B cell (primary cell): ENCODE measurements at regions not wholly inside any gene's neighbourhood (a gene's known extent, or its start where the extent isn't known, plus 50 kb on each side); places are given as distances from the start of the nearest gene placed in this dataset.

Experiments
- CTCF ChIP-seq: fragments of 200-600 bp; IDR thresholded peaks from one replicate; pipeline ENCODE4 v1.8.0; 2022; ENCODE audit warnings: antibody characterized with exemption, mild to moderate bottlenecking
- EZH2 ChIP-seq: IDR thresholded peaks from 2 replicates; pipeline ENCODE4 v1.6.1; 2012; ENCODE audit warnings: borderline replicate concordance, low read depth, mild to moderate bottlenecking, moderate library complexity, low read length; ENCODE audit not compliant: insufficient read depth, poor library complexity, severe bottlenecking

- TF ChIP-seq CTCF, result no peak
- no peak for TF ChIP-seq EZH2
These were observed 433.2 kb upstream of the BTBD3 start for GRCh38 chr20:11484479-11484878.
